A549 (cell line): ENCODE measurements at regions not wholly inside any gene's neighbourhood (a gene's known extent, or its start where the extent isn't known, plus 50 kb on each side); places are given as distances from the start of the nearest gene placed in this dataset.

ENCODE experiments used
- CBX2 ChIP-seq: fragments of 200-600 bp; sonication (generic); IDR thresholded peaks from 2 replicates; pipeline ENCODE4 v1.6.1; 2016; ENCODE audit warnings: low read depth, mild to moderate bottlenecking, borderline replicate concordance
- EP300 ChIP-seq, 2 experiments: fragments of >200 bp; sonication (Bioruptor Twin); formaldehyde crosslinking; IDR thresholded peaks; 2 replicates in 1 of 2; 3 replicates in 1 of 2; pipeline ENCODE4 v1.6.1; 2016 to 2017
- JUN ChIP-seq, 2 experiments: fragments of >200 bp; sonication (Bioruptor Twin); formaldehyde crosslinking; IDR thresholded peaks; 2 replicates in 1 of 2; 3 replicates in 1 of 2; pipeline ENCODE4 v1.6.1; 2016 to 2017
- MAFK ChIP-seq: fragments of 450-650 bp; IDR thresholded peaks from 2 replicates; pipeline ENCODE4 v1.6.1; 2014; ENCODE audit not compliant: partially characterized antibody
- POLR2A ChIP-seq: IDR thresholded peaks from 2 replicates; pipeline ENCODE4 v1.6.1; 2012; ENCODE audit warnings: mild to moderate bottlenecking, low read length
- TF ChIP-seq, protein P1 (sequence below): fragments of >200 bp; sonication (Bioruptor Twin); formaldehyde crosslinking; IDR thresholded peaks from 3 replicates; pipeline ENCODE4 v1.5.1; 2016

DNA sequence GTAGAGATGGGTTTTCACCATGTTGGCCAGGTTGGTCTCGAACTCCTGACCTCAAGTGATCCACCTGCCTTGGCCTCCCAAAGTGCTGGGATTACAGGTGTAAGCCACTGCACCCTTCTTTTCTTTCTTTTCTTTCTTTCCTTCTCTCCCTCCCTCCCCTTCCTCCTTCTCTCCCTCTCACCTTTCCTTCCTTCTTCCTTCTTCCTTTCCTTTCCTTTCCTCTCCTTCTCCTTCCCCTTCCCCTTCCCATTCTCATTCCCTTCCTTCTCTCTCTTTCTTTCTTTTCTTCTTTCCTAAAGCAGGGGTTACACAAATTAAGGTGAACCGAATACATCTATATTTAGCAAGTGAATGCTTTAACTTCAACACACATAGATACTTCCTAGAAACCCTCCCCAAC is 58.0 kb upstream of the URI1 start:
- TF ChIP-seq MAFK (no peak), CBX2 (no peak), POLR2A (no peak), EP300 (IDR thresholded peaks at IDR 0.05) (no peak), JUN (IDR thresholded peaks at IDR 0.05) (no peak)
- TF ChIP-seq, protein P1, sequence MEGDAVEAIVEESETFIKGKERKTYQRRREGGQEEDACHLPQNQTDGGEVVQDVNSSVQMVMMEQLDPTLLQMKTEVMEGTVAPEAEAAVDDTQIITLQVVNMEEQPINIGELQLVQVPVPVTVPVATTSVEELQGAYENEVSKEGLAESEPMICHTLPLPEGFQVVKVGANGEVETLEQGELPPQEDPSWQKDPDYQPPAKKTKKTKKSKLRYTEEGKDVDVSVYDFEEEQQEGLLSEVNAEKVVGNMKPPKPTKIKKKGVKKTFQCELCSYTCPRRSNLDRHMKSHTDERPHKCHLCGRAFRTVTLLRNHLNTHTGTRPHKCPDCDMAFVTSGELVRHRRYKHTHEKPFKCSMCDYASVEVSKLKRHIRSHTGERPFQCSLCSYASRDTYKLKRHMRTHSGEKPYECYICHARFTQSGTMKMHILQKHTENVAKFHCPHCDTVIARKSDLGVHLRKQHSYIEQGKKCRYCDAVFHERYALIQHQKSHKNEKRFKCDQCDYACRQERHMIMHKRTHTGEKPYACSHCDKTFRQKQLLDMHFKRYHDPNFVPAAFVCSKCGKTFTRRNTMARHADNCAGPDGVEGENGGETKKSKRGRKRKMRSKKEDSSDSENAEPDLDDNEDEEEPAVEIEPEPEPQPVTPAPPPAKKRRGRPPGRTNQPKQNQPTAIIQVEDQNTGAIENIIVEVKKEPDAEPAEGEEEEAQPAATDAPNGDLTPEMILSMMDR: no peak
